Calu3 (cell line): ENCODE measurements at regions not wholly inside any gene's neighbourhood (a gene's known extent, or its start where the extent isn't known, plus 50 kb on each side); places are given as distances from the start of the nearest gene placed in this dataset.

Experiments
- BruUV-seq: library from RNA; stranded (reverse); fragments of 400-500 nt; replicated peaks from 2 replicates; lab custom pipeline; 2021; lab: Mats Ljungman, UMichigan
- CTCF ChIA-PET: fragments of 300-600 bp; sonication (Branson Sonifier 250); formaldehyde crosslinking; loops from one replicate; lab custom pipeline; 2022; ENCODE audit warnings: antibody characterized with exemption; lab: Charles Lee
- DNase-seq: peaks from one replicate; pipeline ENCODE4 v3.0.0; 2022
- H3K27ac Mint-ChIP-seq: one replicate; pipeline ENCODE4 v1.8.0; 2022; ENCODE audit warnings: mixed read lengths; ENCODE audit not compliant: unreplicated experiment
- H3K27me3 Mint-ChIP-seq: one replicate; pipeline ENCODE4 v1.8.0; 2022; ENCODE audit warnings: mixed read lengths; ENCODE audit not compliant: unreplicated experiment
- H3K36me3 Mint-ChIP-seq: one replicate; pipeline ENCODE4 v1.8.0; 2022; ENCODE audit warnings: mild to moderate bottlenecking, moderate library complexity, mixed read lengths; ENCODE audit not compliant: insufficient read depth, unreplicated experiment
- H3K4me1 Mint-ChIP-seq: one replicate; pipeline ENCODE4 v1.8.0; 2022; ENCODE audit warnings: mild to moderate bottlenecking, low read depth, mixed read lengths; ENCODE audit not compliant: unreplicated experiment
- H3K4me3 Mint-ChIP-seq: one replicate; pipeline ENCODE4 v1.8.0; 2022; ENCODE audit warnings: mild to moderate bottlenecking, low read depth, moderate library complexity, mixed read lengths; ENCODE audit not compliant: unreplicated experiment
- H3K9me3 Mint-ChIP-seq: one replicate; pipeline ENCODE4 v1.8.0; 2022; ENCODE audit warnings: low read depth, mixed read lengths; ENCODE audit not compliant: unreplicated experiment
- CTCF ChIP-seq: fragments of 200-600 bp; IDR thresholded peaks from one replicate; pipeline ENCODE4 v1.8.0; 2022; ENCODE audit warnings: antibody characterized with exemption; ENCODE audit not compliant: unreplicated experiment
- intact Hi-C: fragments of 100-400 bp; cut with micrococcal nuclease; formaldehyde crosslinking; loops from one replicate; pipeline ENCODE4 v1.10.0; 2022; ENCODE audit not compliant: unreplicated experiment

GRCh38 chr5:96076451-96076850 lies 114.8 kb upstream of the ELL2 start:
- CTCF ChIA-PET, result interaction anchor here (0.6 kb wide), 1 partner anchor 122 kb away, joined by 3 read pairs; no protein-coding TSS in a partner anchor
- no peak for DNase-seq
- no peaks in the 10 kb centered on the region for H3K27me3 Mint-ChIP-seq
- no peaks in the 10 kb centered on the region for H3K36me3 Mint-ChIP-seq
- TF ChIP-seq CTCF, result no peak
- no TSS peak for BruUV-seq
- H3K4me1 Mint-ChIP-seq, result peaks cover 72% of the 10 kb centered on the region
- H3K9me3 Mint-ChIP-seq, result no peaks in the 10 kb centered on the region
- intact Hi-C loops, result loop anchor here (5.0 kb wide), 2 partner anchors 114 to 261 kb away; partner anchors contain the start of gene ELL2
- no peak overlapping the region for H3K4me3 Mint-ChIP-seq
- H3K27ac Mint-ChIP-seq, result no peak overlapping the region

GRCh38 chr5:96075579-96076289 lies 114.1 kb upstream of the ELL2 start:
- TF ChIP-seq CTCF, result no peak
- Mint-ChIP-seq H3K27ac (no peak overlapping the region), H3K4me3 (no peak overlapping the region), H3K27me3 (no peaks in the 10 kb centered on the region), H3K9me3 (peaks cover under 1% of the 10 kb centered on the region), H3K36me3 (no peaks in the 10 kb centered on the region), H3K4me1 (peaks cover 72% of the 10 kb centered on the region)
- no TSS peak for BruUV-seq
- DNase-seq, result no peak
- CTCF ChIA-PET, result no interaction called here
- intact Hi-C loops, result loop anchor here (5.0 kb wide), 2 partner anchors 113 to 262 kb away; partner anchors contain the start of gene ELL2

GRCh38 chr5:96074870-96075269 lies 113.2 kb upstream of the ELL2 start:
- intact Hi-C loops, result loop anchor here (5.0 kb wide), 2 partner anchors 113 to 262 kb away; partner anchors contain the start of gene ELL2
- CTCF ChIA-PET, result no interaction called here
- H3K9me3 Mint-ChIP-seq, result peaks cover 4% of the 10 kb centered on the region
- H3K27me3 Mint-ChIP-seq, result no peaks in the 10 kb centered on the region
- no peak for DNase-seq
- TF ChIP-seq CTCF, result no peak
- no peak overlapping the region for H3K4me3 Mint-ChIP-seq
- H3K4me1 Mint-ChIP-seq, result peaks cover 71% of the 10 kb centered on the region
- H3K36me3 Mint-ChIP-seq, result no peaks in the 10 kb centered on the region
- peak overlapping the region; percentile 9 for H3K27ac Mint-ChIP-seq
- no TSS peak for BruUV-seq

DNA sequence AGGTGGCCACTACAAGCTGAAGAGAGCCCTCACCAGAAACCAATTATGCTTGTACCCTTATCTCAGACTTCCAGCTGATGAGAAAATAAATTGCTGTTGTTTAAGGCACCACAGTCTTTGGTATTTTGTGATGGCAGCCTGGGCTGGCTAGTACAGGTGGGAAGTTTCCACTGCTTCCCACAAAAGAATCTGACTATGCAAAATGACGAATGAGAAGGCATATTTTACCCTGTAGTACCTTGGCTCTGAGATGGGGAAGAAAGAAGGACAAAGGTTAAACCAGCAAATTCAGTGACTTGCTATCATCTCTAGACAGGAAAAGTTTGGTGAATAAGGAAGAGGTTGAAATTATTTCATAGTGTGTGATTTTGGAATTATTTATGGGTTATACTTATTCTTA lies 112.8 kb upstream of the ELL2 start:
- no peaks in the 10 kb centered on the region for H3K27me3 Mint-ChIP-seq
- intact Hi-C loops, result no loop called here
- H3K4me3 Mint-ChIP-seq, result no peak overlapping the region
- peaks cover 4% of the 10 kb centered on the region for H3K9me3 Mint-ChIP-seq
- H3K36me3 Mint-ChIP-seq, result no peaks in the 10 kb centered on the region
- BruUV-seq, result no TSS peak
- peaks cover 71% of the 10 kb centered on the region for H3K4me1 Mint-ChIP-seq
- TF ChIP-seq CTCF, result no peak
- DNase-seq, result no peak
- CTCF ChIA-PET, result no interaction called here
- H3K27ac Mint-ChIP-seq, result no peak overlapping the region
